ENCODE measurements at regions not wholly inside any gene's neighbourhood (a gene's known extent, or its start where the extent isn't known, plus 50 kb on each side); places are given as distances from the start of the nearest gene placed in this dataset.

DNA sequence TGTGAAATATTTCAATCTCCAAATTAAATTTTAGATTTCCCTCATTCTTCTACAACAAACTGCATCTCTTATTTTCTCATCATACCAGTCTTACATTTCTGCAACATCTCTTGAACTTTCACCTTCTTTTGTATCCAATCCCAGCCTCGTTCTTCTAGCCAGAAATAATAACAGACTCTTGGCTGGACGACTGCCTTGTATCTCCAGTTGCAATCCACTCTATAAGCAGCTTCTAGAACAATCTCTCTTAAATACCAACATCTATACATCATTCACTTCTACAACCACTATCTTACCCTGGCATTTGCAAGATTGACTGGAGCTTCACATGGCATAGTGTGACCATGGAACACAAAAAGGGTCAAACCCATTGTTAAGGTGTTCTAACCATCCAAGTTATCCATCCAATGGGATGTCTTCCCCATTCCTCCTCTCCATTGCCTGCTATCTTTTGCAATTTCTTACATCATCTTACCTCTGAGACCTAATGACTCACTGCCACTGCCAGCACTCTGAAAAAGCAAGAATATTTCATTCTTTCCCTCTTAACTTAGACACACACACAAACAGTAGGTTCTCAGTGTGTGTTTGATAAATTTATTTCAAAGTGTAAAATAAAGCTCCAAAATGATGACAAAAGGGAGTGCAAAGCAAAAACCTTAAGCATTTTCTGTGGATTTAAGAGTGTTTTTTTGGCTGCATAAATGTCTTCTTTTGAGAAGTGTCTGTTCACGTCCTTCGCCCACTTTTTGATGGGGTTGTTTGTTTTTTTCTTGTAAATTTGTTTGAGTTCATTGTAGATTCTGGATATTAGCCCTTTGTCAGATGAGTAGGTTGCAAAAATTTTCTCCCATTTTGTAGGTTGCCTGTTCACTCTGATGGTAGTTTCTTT, 145.6 kb downstream of the METTL4 start:
- ATAC-seq (no peak), DNase-seq (ENCODE audit: low spot score) (no peak)

DNA sequence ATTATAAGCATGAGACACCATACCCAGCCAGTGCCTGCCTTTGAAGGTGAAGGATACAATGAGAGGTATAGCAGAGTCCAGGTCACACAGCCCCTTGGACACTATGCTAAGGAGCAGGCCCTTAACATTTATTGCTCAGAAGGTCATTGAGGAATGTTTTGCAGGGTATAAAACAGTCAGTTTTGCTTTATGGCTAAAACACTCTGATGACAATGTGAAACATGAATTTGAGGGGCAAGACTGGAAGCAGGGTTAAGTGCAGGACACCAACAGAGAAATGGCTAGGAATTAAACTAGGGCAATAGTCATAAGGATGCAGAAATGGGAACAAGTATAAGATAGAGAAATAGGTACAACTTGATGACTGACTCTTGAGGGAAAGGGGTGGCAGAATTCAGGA, 141.1 kb downstream of the METTL4 start:
- ATAC-seq = no peak
- DNase-seq (ENCODE audit: low spot score) = no peak

DNA sequence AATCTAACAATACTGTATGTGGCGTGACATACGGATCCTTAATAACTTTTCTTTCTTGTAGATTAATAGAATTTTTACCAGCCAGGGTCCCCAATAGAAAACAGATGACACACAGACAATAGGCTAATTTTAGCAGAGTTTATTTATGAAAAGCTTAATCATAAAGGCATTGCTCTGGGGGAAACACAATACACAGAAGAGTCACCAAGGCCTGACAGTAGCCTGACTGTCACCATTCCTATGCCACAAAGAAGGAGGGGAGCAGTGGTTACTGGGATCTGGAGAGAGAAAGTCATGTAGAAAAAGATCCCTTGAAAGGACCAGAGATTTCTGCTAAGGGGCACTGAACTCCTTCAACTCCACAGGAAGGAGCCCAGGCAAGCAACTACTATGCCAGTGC, 139.5 kb downstream of the METTL4 start:
- DNase-seq (ENCODE audit: low spot score) (no peak), ATAC-seq (no peak)

DNA sequence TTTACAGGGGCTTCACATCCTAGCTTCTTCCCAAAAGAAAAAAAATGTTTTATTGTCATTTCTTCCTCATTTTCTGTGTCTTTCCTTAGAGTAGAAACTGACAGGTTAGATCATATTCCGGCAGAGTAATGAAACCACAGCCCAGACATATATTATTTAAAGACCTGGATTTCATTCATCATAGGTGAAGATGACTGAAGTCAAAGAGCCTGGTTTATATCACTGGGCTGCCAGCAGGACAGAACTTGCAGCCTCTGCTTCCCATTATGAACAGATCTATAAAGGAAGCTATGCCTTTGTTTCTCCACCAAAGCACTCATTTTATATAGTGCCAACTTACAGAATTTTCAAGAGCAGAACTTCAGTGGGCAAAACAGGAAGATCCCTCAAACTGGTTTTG, 137.9 kb downstream of the METTL4 start:
- no peak for ATAC-seq
- DNase-seq (ENCODE audit: low spot score) = no peak

DNA sequence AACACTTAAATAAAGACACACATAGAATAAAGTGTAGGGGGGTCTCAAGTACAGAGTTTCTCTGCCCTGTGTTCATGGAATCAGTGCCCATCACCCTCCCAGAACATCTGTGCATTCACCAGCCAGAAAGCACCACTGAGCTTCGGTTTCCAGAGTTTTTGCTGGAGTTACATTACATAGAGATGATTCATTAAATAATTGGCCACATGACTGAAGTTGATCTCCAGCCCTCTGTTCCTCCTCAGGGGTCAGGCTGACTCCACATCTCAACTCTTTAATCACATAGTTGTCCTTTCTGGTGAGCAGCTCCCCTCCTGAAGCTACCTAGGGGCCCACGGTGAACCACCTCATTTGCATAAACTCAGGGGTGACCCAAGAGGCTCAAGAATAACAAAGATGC, 129.8 kb downstream of the METTL4 start:
- ATAC-seq (no peak), DNase-seq (ENCODE audit: low spot score) (no peak)

DNA sequence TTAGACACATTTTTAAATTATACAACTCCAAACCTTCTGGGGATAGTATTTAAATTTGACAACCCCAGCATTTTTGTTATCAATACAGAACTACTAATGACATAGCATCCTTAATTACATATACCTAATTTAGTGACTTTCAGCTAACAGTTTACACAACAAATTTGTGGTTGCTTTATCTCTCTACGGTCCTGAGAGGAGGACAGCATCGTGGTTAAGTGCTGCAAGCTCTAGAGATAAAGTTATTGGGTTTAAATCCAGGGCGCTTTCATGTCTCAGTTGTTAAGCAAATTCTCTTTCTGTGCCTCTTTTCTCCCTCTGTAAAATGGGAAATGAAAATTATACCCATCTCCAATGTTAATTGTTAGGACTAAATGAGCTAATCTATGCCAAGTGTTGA, 129.3 kb downstream of the METTL4 start:
- no peak for ATAC-seq
- DNase-seq (ENCODE audit: low spot score) = no peak

DNA sequence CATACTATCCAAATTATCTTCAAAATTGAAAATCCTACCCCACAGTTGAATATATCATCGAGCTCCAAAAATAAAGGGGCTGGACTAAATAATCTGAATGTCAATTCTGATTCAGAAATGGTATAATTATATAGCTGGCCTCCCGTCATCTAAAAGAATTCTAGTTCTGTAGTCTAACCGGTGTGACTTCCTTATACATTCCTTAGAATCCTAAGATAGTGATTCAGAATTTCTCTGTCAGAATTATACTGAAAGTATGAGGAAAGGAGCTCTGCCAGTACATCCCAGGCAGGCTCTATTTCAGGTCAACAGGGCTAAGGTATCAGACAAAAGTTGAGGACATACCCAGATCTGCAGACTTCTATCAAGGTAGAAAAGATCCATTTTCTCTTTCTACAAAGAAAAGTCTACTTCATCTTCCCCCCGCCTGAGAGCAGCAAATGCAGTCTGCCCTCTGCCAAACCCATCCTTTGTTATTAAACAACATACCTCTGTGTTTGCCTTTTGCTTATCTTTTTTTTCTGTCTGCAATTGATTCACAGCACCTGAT, 128.5 kb downstream of the METTL4 start:
- DNase-seq (ENCODE audit: low spot score) (no peak), ATAC-seq (no peak)

DNA sequence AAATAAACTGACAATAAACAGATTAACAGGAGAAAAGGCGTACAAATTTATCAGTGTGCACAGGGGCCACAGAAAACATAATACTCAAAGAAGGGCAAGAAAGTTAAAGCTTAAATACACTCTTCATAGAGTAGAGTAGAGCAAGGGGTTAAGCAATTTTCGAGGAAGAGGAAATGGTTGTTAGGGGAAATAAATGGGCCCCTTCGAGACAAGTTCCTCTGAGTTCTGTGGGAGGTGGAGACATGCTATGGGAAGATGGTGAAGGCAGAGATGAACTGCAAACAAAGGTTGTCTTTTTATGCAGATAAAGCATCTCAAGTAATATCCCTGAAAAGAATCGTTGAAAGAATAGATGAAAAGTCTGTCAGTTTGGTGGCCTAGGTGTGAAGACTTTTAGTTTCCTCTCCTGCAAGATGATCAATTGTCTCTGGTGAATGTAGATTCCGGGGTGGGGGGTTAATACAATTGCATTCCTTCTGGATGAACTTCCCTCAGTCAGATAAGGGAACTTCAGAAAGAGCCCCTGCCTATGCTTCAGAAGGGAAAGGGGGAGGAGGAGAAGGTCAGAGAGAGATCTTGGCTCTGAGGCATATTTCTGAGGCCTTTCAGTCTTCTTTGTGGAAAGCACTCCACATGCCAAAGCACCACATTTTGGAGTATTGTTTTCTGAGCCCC, 127.0 kb downstream of the METTL4 start:
- DNase-seq (ENCODE audit: low spot score) (no peak), ATAC-seq (no peak)

DNA sequence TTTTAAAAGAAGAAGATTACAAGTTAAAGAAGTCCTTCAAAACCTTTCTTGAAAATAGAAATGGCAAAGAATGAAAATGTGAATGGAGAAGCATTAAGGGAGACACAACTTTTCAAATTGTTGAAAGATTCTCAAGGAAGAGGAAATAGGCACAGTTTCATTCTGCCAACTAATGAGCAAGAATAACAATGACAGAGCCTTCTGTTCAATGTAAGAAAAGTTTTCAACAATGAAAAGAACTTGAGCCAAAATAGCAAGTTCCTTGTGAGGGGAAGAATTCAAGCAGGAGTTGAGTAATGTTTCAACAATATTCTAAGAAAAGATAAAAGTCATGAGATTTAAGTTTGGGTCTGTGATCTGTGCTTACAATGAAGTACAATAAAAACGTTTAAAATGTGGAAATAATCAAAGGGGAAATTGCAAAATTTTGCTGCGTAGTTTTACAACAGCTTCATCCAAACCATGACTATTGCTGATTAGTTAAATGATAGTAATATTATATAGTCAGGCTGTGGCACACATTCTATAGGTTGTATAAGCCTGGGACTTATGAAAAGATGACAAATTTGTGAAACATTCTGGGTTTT, 122.6 kb downstream of the METTL4 start:
- ATAC-seq = no peak
- no peak for DNase-seq (ENCODE audit: low spot score)

DNA sequence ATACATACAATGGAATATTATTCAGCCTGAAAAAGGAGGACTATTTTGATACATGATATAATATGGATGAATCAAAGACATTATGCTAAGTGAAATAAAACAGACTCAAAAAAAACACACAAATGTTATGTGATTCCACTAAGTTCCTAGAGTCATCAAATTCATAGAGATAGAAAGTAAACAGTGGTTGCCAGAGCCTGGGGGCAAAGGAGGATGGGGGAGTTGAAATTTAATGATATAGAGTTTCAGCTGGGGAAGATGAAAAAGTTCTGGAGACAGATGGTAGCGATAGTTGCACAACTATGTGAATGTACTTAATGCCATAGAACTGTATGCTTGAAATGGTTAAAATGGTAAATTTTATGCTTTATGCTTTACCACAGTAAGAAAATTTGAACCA, 119.7 kb downstream of the METTL4 start:
- ATAC-seq (no peak), DNase-seq (ENCODE audit: low spot score) (no peak)

DNA sequence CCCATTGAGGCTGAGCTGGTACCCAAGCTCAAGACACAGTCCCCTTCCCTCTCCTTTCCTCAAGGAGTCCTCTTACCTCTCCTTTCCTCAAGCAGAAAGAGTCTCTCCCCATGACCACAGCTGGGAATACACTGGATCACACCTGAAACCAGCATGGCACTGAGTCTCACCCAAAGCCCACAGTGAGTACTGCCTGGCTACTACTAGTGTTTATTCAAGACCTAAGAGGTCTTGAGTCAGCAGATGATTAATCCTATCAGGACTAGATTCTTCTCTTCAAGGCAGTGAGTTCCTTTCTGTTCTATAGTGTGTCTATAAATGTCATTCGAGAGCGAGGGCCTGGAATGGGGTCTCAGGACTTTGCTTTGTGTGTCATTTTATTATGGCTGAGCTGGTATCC, 111.4 kb downstream of the METTL4 start:
- ATAC-seq = no peak
- DNase-seq (ENCODE audit: low spot score) = no peak

DNA sequence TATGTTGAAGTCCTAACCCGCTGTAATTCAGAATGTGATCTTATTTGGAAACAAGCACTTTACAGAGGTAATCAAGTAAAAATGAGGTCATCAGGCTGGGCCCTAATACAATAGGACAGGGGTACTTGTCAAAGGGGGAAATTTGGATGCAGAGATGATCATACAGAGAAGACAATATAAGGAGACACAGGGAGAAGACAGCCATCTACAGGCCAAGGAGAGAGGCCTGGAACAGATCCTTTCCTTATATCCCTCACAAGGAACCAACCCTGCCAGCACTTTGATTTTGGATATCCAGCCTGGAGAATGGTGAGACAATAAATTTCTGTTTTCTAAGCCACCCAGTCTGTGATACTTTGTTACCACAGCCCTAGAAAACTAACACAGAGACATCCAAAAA, 104.3 kb downstream of the METTL4 start:
- DNase-seq (ENCODE audit: low spot score) (no peak), ATAC-seq (no peak)

DNA sequence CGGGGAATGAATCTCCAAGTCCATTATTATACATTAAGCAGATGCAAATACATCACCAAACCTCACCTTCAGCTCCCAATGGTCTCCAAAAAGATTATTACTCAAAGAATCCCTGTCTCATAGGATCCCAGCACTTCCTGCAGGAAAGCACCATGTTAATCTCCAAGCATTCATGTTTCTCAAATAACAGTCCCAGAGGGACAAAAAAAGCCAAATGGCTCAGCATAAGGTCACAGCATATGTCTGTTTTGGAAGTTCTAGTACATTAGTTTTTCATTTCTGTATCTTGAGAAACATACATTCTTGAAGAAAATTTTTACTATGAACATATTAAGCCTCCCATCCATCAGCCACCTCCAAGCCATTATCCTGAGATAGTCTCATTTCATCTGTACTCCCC, 103.3 kb downstream of the METTL4 start:
- DNase-seq (ENCODE audit: low spot score) (no peak), ATAC-seq (no peak)

DNA sequence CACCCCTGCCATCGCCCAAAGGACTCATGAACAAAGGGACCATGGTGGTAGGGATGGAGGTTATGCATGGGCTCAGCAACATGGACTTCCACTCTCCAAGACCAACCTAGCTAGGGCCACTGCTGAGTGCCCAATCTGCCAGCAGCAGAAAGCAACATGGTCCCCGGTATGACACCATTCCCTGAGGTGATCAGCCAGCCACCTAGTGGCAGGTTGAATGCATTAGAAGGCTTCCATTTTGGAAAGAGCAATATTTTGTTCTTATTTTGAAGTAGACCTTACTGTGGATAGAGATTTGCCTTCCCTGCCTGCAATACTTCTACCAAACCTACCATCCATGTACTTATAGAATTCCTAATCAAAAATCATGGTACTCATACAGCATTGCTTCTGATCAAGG, 99.8 kb downstream of the METTL4 start:
- DNase-seq (ENCODE audit: low spot score) (no peak), ATAC-seq (no peak)

DNA sequence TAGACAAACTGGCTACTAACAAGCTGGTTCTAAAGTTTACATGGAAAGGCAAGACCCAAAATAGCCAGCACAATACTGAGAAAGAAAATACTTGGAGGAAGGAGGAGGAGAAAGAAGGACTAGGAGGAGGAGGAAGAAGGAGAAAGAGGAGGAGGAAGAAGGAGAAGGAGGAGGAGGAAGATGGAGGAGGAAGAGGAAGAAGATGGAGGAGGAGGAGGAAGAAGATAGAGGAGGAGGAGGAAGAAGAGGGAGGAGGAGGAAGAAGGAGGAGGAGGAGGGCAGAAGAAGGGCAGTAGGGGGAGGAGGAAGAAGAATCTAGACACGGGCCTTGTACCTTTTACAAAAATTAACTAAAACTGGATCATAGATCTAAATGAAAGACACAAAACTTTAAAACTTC, 92.6 kb downstream of the METTL4 start:
- ATAC-seq (no peak), DNase-seq (ENCODE audit: low spot score) (no peak)

DNA sequence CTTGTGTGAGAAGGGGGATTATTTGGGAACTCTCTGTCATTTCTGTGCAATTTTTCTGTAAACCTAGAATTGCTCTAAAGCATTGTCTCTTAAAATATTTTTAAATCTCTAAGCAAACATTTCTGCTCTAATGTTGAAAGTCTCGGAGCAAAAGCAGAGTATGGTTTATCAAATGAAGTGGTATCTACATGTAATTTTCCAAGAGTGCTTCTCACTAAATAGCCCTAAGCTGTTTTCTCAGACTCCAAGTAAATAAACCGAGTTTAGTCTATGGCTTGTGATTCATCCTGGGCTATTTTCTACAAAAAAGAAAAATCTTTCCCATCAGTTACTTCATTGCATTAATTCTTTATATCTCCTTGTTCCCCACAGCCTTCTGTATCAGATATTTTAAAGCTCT, 90.8 kb downstream of the METTL4 start:
- no peak for ATAC-seq
- no peak for DNase-seq (ENCODE audit: low spot score)

DNA sequence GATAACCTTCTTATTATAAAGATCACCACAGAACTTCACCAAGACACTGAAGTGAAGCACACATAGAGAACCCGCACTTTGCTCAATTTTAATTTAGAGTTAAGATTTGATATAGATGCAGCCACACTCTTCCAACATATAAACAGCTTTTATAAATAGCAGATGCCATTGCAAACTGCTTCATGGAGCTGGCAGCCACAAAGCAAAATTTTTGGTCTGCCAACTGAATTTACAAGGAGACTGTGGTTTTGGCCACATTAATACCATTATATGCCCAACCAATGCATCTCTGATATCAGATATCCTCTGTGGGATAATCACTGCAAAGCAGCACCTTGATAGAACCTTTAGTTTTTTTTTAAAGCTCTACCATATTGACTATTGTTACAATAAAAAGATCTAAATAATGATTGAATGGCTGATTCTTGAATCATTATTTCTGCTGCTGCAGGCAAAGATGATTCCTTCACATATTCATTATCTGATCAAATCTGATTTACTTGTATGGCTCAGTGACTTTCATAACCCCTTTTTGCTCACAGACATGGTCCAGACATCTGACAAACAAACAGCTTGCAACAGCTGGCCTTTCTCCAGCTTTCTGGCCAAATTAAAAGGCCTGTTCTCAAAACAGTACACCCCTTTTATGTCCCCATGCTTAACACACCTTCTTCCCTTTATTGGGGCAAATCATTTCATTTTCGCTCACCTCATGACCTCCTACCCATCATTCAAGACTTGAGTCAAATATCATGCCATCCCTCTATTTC, 88.4 kb downstream of the METTL4 start:
- no peak for ATAC-seq
- DNase-seq (ENCODE audit: low spot score) = no peak

DNA sequence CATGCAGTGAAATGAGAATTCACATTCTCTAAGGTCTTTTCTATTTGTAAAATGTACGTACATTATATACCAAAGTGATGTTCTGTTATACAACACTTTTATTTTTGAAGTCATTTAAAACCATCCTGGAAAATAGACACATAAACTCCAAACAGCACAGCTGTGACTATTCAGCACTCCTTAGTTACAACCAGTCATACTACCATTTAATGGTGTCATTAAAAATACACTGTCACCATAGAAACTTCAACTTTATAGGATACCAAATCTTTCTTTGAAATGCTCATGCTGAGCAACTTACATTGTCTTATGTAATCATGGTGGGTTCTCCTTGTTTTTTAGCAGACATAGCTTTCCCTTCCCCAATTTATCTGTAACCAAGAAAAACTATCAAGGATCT, 85.3 kb downstream of the METTL4 start:
- ATAC-seq = no peak

DNA sequence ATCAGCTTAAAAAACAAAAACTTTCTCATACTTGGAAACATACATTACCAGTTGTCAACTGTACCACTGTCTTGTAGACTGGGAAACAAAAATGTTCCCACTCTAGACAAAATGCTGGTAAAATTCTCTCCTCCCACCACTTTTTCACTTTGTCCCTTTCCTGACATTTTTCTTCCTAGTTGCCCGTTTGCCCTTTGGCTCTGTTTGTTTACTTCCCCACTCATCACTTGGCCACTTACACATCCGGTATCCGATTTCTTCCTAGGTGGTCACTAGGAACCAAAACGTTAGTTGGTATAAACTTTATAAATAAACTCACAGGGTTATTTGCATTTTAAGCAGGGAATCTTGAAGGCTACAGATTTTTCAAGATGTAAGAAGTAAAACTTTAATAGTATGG, 84.9 kb downstream of the METTL4 start:
- ATAC-seq = no peak
- no peak for DNase-seq (ENCODE audit: low spot score)

More for the DNA sequence above, 85.3 kb downstream of the METTL4 start:
- DNase-seq (ENCODE audit: low spot score) = no peak

Data from left lobe of liver (tissue), 2 donors.